Neural cell (in vitro differentiated cells): ENCODE measurements at regions not wholly inside any gene's neighbourhood (a gene's known extent, or its start where the extent isn't known, plus 50 kb on each side); places are given as distances from the start of the nearest gene placed in this dataset.

Source experiments
- CTCF ChIP-seq: fragments of 450-650 bp; IDR thresholded peaks from 2 replicates; pipeline ENCODE4 v1.5.1; 2014; ENCODE audit warnings: antibody characterized with exemption, mild to moderate bottlenecking, moderate library complexity; ENCODE audit not compliant: poor library complexity, severe bottlenecking
- MXI1 ChIP-seq: fragments of 450-650 bp; conservative IDR thresholded peaks from 2 replicates; pipeline ENCODE4 v1.6.1; 2014; ENCODE audit warnings: antibody characterized with exemption, mild to moderate bottlenecking; ENCODE audit not compliant: poor library complexity, severe bottlenecking

- TF ChIP-seq CTCF: no peak
- TF ChIP-seq MXI1: no peak
These were observed 710.1 kb upstream of the CELF2 start for GRCh38 chr10:10307551-10307950.
